Left lobe of liver (tissue), 2 donors: ENCODE measurements at regions not wholly inside any gene's neighbourhood (a gene's known extent, or its start where the extent isn't known, plus 50 kb on each side); places are given as distances from the start of the nearest gene placed in this dataset.
"Not testable (repeated sequence)": the region's sequence is repeated elsewhere in the genome, so short reads cannot be mapped to it uniquely, and the experiment has no call there.

Experiments
- ATAC-seq: fragments of 200-7000 bp; cut with Tn5 transposase; one replicate; pipeline ENCODE4 v1.9.1; 2020; ENCODE audit warnings: mild to moderate bottlenecking, moderate library complexity
- DNase-seq: peaks from one replicate; pipeline ENCODE4 v3.0.0-alpha.2; 2020; ENCODE audit warnings: low spot score
- donor health status: DM: no; HTN: no; CAD: no; lungs with moderate emphysema.
- donor health status: DM: no; HTN: yes; CAD: no.

DNA sequence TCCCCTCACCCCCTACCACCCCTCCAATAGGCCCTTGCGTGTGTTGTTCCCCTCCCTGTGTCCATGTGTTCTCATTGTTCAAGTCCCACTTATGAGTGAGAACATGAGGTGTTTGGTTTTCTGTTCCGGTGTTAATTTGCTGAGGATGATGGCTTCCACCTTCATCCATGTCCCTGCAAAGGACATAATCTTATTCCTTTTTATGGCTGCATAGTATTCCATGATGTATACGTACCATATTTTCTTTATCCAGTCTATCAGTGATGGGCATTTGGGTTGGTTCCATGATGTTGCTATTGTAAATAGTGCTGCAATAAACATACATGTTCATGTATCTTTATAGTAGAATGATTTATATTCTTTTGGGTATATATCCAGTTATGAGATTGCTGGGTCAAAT is 523.6 kb upstream of the TBL1XR1 start:
- not testable (repeated sequence) for ATAC-seq, DNase-seq

DNA sequence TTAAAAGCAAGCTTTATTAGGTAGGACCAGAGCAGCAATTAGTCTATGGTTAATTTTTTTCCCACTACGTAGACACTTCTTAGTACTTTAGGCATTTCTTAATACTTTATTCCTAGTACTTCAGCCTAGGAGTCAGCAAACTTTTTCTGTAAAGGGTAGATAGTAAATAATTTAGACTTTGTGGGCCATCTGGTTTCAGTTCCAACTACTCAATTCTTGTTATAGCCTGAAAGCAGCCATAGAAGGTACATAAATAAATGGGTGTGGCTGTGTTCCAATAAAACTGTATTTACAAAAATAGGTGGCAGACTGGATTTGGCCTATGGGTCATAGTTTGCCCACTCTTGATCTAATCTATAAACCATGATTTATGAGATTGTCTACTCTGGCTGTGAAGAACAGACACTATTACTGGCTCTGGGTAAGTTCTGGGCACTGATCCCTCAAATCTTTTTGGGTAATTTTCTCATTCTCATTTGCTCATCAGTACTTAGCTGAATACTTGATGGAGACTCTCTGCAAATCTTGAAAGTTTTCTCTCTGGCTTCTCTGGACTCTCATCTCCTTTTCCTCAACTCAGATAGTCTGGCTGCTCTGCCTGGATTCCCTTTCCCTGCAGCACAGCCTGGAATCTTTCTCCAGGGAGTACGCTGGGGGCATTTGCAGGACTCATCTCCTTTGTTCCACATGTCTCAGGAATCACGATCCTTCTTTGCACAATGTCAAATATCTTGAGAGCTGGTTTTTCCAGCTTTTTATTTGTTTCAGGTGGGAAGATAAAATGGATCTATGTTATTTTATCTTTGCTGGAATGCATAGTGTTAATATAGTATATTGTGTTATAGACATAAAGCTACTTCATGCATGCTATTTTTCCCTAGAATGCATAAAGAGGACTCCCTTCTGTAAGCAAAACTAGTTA is 524.8 kb upstream of the TBL1XR1 start:
- no peak for ATAC-seq
- DNase-seq, result no peak

DNA sequence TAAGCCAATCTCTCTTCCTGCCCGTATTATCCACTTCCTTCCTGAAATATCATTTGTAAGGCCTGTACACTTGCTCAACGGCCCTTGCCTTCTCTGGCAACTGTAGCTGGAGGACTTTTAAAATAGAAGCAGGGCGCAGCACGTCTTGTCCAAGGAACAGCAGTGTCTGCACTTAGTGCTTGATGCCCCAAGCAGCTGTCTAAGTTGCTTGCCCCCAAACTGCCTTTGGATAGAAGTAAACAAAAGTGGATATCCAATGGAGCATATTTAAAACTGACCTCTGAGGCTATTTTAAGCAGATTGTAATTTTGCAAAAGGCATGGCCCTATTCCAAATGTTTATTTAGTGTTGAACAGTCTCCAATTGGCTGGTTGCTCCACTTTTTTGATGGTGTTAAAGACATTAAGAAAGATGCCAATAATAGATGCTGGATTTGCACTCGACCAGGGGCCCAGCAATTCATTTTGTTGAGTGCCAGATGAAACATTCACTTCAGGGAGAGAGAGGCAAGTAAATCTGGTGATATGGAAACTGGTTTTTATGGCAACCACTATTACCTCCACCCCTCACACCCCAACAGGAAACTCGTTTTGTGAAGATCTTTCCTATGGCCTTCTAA is 526.8 kb upstream of the TBL1XR1 start:
- peak; percentile 48 for DNase-seq
- ATAC-seq, result peak; percentile 91

DNA sequence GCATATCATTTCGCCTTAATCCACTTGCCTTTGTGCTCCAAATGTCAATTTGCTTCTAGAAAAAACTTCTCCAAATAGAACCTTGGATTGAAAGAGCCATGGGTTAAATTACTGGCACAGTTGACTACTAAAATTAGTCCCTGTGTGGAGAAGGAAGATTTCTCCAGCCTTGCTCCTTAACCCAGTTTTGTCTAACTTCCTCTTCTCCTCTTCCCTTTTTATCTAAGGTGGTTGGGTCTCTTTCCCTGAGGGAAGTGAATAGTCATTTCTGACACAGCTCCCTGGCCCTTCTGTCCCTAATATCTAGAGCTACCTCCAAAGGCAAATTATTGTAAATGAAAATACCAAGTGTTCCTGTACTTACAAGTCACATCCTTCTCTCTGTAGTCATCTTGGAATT is 527.9 kb upstream of the TBL1XR1 start:
- ATAC-seq (no peak), DNase-seq (no peak)

DNA sequence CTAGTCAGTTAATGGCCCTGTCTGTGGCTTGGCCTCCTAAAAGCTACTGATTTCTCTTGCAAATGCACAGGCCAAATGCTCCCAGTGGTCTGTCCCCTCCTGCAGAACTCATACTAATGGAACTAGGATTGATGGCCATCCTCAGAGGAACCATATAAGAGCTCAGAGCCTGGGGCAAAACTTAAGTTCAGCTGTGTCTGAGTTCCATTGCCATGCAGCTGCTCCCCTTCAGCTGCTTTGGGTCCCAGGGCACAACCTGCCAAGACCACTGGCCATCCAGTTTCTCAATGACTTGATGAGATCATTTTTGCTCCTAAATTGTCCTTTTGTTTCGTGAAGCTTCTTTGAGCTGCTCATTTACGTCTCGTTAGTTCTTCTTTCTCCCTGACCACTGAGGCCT is 529.5 kb upstream of the TBL1XR1 start:
- ATAC-seq (no peak), DNase-seq (no peak)

DNA sequence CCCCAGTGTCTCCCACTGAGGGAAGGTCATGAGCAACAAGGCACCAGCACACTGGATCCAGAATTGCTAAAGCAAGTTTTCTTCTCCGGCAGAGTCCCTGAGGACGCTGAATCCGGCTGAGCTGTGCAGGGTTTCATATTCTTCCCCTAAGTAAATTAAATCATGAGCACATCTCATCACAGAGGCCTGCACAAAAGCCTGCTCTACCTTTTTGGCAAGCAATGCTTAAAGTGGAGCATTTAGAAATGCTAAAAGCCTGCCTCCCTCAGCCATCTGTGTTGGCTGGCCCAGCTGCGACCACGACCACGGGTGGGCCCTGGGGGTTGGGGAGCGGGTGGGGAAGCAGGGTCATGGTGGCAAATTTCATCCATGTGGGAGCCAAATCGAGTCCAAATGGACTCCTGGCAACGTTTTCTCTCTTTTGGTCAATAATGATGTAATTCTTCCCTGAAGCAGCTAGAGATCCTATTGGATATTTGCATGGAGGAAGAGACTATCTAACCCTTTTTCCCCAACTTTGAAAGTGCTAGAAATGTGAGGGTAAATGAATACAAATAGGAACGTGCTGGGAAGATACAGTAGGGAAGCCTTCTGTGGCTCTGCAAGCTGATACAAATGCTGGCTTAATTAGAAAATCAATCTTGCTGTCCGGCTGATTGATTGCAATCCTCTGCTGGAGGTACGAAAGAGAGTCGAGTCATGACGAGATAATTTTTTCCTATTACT is 532.8 kb upstream of the TBL1XR1 start:
- DNase-seq (no peak), ATAC-seq (no peak)

GRCh38 chr3:177730814-177731213 is 533.5 kb upstream of the TBL1XR1 start:
- ATAC-seq, result no peak

GRCh38 chr3:177731644-177732268 is 534.5 kb upstream of the TBL1XR1 start:
- DNase-seq (no peak), ATAC-seq (no peak)

More at GRCh38 chr3:177730814-177731213, 533.5 kb upstream of the TBL1XR1 start:
- no peak for DNase-seq

DNA sequence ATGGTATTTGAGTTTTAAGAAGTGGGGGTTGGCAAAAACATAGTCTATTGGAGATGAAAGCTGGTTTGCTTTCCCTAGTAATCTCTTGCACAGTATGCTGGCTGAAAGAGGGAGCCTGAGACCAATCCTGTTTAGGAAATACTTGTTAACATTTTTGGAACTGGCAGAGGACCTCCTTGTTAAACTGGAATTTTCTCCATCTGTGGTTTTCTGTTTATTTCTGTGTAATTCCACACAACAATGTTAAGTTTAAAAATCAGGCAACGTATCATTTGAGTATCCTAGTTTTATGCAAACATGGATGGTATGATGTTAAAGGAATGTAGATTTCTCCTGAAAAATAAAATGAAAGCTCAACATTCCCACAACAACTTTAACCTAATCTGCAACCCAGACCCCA is 536.0 kb upstream of the TBL1XR1 start:
- ATAC-seq (no peak), DNase-seq (no peak)

DNA sequence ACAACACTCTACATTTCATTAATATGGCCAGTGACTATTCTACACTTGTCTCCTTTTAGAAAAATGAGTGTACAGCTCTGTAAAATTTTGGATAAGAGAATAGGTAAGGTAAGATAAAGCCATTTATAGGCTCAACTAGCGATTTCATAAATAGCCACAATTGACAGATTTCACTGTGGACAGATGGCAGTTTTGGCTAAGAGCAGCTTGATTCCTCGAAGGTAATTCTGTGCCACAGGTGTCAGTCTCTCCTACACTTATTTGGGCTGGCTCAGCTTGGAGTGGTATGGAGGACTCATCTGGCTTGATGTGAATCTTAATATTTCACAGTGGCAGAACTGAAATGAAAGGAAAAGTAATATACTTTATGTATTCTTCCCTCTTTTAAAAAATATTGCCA is 536.7 kb upstream of the TBL1XR1 start:
- DNase-seq (no peak), ATAC-seq (no peak)

DNA sequence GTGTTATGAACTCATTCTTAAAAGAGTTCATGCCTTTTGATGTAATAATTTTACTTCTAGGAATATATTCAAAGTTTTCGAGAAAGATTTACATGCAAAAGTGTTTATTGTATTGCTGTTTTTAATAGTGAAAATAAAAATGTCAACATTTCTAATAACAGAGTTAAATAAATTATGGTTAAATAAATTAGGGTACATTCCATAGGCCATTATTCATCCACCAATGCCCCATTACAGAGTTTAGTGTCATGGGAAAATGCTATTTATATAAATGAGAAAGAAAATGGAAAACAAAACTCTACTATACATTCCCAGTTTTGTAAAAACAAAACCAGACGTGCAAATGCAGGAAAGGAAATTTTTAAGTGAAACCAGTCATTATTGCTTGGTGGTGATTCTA is 538.1 kb upstream of the TBL1XR1 start:
- DNase-seq, result no peak
- no peak for ATAC-seq

DNA sequence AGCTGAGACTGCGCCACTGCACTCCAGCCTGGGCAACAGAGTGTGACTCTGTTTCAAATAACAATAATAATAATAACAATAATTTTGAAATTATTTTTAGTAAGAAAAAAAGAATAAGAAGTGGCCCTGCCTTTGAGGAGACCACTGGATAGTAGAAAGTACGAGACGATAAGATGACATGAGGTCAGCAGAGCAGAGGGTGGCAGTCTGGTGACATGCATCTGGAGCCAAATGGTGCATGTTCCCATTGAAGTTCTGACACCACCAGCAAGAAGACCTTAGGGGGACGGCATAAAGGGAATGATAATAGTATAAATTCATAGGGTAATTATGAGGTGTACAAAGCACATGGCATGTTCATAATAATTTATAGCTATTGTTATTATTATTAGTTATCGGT is 542.2 kb upstream of the TBL1XR1 start:
- ATAC-seq (no peak), DNase-seq (no peak)

DNA sequence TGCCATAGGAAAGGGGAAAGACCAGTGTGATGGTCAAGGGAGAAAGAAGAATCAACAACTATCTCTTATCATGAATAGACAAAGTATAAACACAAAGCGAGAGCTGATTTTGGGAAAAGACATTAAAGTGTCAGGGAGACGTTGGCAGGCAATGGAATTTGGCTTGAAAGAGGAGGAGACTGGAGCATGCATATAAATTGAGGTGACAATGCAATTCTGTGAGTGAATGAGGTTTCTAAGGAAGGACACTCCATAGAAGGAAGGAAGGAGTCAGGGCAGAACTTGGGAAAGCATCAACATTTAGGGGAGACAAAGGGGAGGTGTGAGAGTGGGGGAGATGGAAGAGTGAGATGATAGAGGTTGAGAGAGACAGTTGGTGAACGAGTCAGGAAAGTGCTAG is 543.0 kb upstream of the TBL1XR1 start:
- DNase-seq, result no peak
- no peak for ATAC-seq

DNA sequence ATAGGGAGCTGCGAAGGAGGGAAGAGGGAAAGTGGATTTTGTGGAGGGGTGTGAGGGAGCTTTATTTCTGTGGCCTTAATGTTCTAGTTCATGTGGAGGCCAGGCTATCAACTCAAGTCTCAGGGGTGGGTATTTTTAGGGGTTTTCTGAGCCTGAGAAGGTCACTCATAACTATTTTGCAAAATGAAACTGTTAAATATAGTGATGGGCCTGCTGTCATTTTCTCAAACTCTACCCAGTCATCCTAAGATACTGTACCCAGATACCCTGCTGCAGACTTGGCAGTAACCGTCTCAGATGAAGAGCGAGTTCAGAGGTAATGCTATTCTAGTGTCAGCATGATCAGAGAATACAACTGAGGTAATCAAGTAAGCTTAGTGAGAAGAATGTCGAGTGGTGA is 545.0 kb upstream of the TBL1XR1 start:
- DNase-seq, result no peak
- ATAC-seq, result no peak

GRCh38 chr3:177743173-177743890 is 546.0 kb upstream of the TBL1XR1 start:
- ATAC-seq (no peak), DNase-seq (no peak)

GRCh38 chr3:177744873-177745606 is 547.8 kb upstream of the TBL1XR1 start:
- DNase-seq (no peak), ATAC-seq (no peak)

DNA sequence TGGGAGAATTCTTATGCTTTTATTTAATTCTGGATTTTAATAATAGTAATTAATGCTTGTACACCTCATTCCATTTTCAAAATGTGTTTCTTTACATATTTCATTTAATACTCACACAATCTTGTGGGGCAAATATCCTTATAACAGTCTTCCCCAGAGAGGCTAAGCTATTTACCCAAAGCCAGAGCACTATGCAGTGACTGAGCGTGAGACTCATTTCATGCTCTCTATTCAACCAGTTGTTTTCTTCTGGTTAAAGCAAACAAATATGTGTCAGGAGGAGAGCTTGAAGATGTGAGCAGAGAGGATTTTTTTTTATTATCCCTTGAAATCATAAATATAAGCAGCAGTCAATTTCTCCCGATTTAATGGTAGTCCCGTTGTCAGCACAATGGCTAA is 548.3 kb upstream of the TBL1XR1 start:
- no peak for ATAC-seq

DNA sequence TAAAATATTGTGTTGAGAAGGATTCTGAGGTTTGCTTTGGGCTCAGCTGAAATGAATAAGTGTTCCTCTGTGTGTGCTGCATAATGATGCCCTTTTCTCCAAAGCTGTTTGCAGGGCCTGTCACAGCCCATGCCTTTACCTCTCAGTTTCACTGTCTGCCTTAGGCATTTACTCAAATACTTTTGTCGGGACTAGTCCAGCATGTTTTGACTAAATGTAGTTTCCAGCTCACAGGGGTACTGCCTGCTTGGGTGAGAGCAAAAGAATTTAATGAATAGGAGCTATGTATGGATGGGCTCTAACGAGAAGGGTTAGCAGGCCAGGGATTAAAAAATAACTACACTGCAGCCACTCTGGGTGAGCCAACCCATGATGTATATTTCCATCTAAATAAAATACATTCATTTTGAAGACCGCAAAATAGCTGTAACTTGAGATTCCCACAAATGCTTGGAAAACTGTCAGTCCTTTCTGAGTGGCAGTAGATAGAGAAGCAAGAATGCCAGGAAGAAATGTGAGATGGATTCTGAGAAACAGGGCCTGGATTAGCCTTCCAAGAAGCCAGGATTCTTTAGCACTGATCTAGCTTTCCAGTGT is 549.2 kb upstream of the TBL1XR1 start:
- DNase-seq (no peak), ATAC-seq (no peak)

More for the DNA sequence above, 548.3 kb upstream of the TBL1XR1 start:
- no peak for DNase-seq

DNA sequence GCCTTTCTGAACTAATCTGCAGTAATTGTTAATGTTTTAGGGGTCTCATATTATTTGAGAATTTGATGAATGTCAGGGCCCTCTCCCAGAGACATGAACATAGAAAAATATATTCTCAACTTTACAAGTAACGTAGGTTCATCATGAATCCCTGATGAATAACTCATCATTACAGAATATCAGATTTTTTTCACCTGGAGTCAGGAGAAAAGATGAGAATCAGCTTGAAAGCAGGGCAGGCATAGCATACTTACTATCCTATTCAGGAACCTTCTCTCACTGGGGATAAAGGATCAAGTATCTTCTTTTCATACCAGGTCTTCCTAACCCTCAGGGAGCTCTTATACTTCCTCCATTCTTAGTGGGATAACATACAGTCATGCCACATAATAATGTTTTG is 552.6 kb upstream of the TBL1XR1 start:
- ATAC-seq, result no peak

DNA sequence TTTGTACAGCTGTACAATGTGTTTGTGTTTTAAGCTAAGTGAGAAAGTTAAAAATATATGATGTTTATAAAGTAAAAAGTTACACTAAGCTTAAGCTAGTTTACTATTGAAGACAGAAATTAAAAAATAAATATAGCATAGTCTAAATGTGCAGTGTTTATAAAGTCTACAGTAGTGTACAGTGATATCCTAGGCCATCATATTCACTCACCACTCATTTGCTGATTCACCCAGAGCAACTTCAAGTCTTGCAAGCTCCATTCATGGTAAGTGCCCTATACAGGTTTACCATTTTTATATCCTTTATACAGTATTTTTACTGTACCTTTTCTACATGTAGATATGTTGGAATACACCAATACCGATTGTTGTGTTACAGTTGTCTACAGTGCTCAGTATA is 553.2 kb upstream of the TBL1XR1 start:
- DNase-seq, result no peak
- no peak for ATAC-seq

More for the DNA sequence above, 552.6 kb upstream of the TBL1XR1 start:
- DNase-seq, result no peak
